Transverse colon (tissue), 4 donors: ENCODE measurements at regions not wholly inside any gene's neighbourhood (a gene's known extent, or its start where the extent isn't known, plus 50 kb on each side); places are given as distances from the start of the nearest gene placed in this dataset.

Experiments used
- DNase-seq: peaks from one replicate; pipeline ENCODE4 v3.0.0-alpha.2; 2019
- H3K27ac ChIP-seq, 4 donors: fragments of 200-600 bp; sonication (generic); 2 replicates each; pipeline ENCODE4 v1.5.1; 2016 to 2018; ENCODE audit warnings: inconsistent platforms in 4 of 4
- H3K27me3 ChIP-seq: fragments of 200-600 bp; sonication (generic); 2 replicates; pipeline ENCODE4 v1.5.1; 2017; ENCODE audit warnings: inconsistent platforms
- H3K36me3 ChIP-seq, 4 donors: fragments of 200-600 bp; sonication (generic); 2 replicates each; pipeline ENCODE4 v1.5.1; 2017 to 2019; ENCODE audit warnings: inconsistent platforms in 4 of 4
- H3K4me1 ChIP-seq, 4 donors: fragments of 200-600 bp; sonication (generic); 2 replicates each; pipeline ENCODE4 v1.5.1; 2017 to 2020; ENCODE audit warnings: inconsistent platforms in 4 of 4
- H3K4me3 ChIP-seq, 4 donors: fragments of 200-600 bp; sonication (generic); 1 replicate in 1 of 4; 2 replicates in 3 of 4; pipeline versions ENCODE4 v1.5.1 to v1.6.1; 2017 to 2019; ENCODE audit warnings: inconsistent platforms in 4 of 4
- H3K9me3 ChIP-seq, 2 donors: fragments of 200-600 bp; sonication (generic); 2 replicates each; pipeline ENCODE4 v1.5.1; 2017 to 2019; ENCODE audit warnings: inconsistent platforms in 2 of 2
- EP300 ChIP-seq: sonication (generic); formaldehyde crosslinking; IDR thresholded peaks from one replicate; pipeline ENCODE4 v1.6.1; 2017; ENCODE audit warnings: antibody characterized with exemption, low read depth
- POLR2A ChIP-seq: fragments of 450-650 bp; IDR thresholded peaks from one replicate; pipeline ENCODE4 v1.6.1; 2016; ENCODE audit warnings: antibody characterized with exemption, mild to moderate bottlenecking, moderate library complexity
- POLR2AphosphoS5 ChIP-seq, 3 donors: sonication (generic); formaldehyde crosslinking; IDR thresholded peaks; one replicate each; pipeline ENCODE4 v1.6.1; 2016; ENCODE audit warnings: antibody characterized with exemption in 3 of 3
- WGBS, 2 donors: methylation state at CpG; one replicate each; pipeline ENCODE4 v1.1.5; 2018; ENCODE audit warnings: low coverage in 1 of 2; 5-methylcytosine and 5-hydroxymethylcytosine counted together
- in situ Hi-C, 4 donors: fragments of 200-750 bp; cut with MboI; loops; one replicate each; pipeline versions ENCODE4 v1.15.0 to v1.15.1; 2017; ENCODE audit warnings: low sequenced_read_pairs in 3 of 4, low pct_ligation_motif_present in 1 of 4, low pct_unique_long_range_greater_than_20kb in 1 of 4
- intact Hi-C: fragments of 100-400 bp; cut with DNase I; formaldehyde crosslinking; loops from one replicate; pipeline ENCODE4 v1.15.1; 2023; ENCODE audit warnings: low total_unique reads
- TF ChIP-seq, protein P1 (sequence below), 5 experiments: fragments of 200-600 bp in 3 of 5; fragments of 450-650 bp in 2 of 5; sonication (generic) in 3 of 5; IDR thresholded peaks; 1 replicate in 2 of 5; 2 replicates in 3 of 5; pipeline ENCODE4 v1.5.1; 2016 to 2017; ENCODE audit warnings: antibody characterized with exemption in 5 of 5, inconsistent platforms in 3 of 5, mild to moderate bottlenecking in 2 of 5, moderate library complexity in 1 of 5

DNA sequence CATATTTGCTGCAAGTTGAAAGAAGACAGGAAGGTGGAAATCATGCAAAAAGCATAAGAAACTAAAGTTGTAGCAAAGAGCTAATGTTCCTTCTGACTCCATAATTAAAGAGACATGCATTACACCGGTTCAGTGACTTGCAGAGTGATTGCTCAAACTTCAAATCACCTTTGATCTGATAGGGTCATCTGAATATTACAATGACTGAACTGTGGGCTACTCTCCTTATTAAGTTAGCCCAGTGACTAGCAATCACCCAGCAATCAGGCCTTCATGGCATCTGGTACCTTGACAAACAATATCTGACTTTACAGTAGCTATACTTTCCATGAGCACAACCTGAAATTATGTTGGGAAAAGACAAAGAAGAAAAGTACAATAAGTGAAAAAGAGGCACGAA, 84.9 kb downstream of the NREP start:
- no peak for DNase-seq
- 79 to 88% methylated on average over 2 of the region's 2 CpGs for WGBS, 2 donors

DNA sequence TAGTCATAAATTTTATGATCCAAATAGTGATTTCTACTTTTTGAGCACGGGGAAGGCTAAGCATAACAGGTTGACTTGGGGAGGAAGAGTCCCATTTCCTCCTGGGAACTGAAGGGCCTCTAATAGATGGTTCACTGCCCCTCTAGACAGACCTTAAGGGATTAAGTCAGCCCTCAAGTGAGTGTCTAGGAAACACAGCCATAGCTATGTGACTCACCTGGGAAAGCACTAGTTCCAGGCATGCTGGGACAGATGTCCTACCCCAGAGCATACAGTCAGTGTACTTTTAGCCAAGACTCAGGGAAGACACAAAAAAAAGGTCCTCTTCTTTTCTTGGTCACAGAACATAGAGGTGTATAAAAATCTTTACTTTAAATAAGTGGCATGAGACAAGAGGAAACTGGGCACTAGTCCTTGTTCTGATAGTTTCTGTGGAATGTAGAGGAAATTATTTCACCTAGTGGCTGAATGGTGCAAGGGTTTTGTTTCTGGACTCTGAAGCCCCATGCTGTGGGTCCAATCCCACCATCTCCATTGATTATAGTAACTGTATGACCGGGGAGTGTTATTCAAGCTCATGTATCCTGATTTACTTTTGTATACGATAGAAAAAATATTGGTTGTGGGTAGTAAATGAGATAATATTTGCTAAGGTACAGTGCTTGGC, 86.0 kb downstream of the NREP start:
- H3K4me1 ChIP-seq = no peaks in the 10 kb centered on the region
- H3K4me3 ChIP-seq = no peak overlapping the region
- no peak overlapping the region for H3K27ac ChIP-seq
- intact Hi-C loops = no loop called here
- no peaks in the 10 kb centered on the region for H3K9me3 ChIP-seq
- in situ Hi-C loops = no loop called here
- no peaks in the 10 kb centered on the region for H3K27me3 ChIP-seq
- WGBS, 2 donors = 59 to 80% methylated on average over 3 of the region's 3 CpGs
- H3K36me3 ChIP-seq = no peaks in the 10 kb centered on the region
- DNase-seq = no peak
- TF ChIP-seq POLR2A (no peak), POLR2AphosphoS5 (IDR thresholded peaks at IDR 0.05) (no peak), EP300 (no peak)
- TF ChIP-seq, protein P1, sequence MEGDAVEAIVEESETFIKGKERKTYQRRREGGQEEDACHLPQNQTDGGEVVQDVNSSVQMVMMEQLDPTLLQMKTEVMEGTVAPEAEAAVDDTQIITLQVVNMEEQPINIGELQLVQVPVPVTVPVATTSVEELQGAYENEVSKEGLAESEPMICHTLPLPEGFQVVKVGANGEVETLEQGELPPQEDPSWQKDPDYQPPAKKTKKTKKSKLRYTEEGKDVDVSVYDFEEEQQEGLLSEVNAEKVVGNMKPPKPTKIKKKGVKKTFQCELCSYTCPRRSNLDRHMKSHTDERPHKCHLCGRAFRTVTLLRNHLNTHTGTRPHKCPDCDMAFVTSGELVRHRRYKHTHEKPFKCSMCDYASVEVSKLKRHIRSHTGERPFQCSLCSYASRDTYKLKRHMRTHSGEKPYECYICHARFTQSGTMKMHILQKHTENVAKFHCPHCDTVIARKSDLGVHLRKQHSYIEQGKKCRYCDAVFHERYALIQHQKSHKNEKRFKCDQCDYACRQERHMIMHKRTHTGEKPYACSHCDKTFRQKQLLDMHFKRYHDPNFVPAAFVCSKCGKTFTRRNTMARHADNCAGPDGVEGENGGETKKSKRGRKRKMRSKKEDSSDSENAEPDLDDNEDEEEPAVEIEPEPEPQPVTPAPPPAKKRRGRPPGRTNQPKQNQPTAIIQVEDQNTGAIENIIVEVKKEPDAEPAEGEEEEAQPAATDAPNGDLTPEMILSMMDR (IDR thresholded peaks at IDR 0.05) = no peak

More for the DNA sequence above, 84.9 kb downstream of the NREP start:
- Histone ChIP-seq H3K36me3 (no peaks in the 10 kb centered on the region), H3K9me3 (no peaks in the 10 kb centered on the region), H3K27me3 (no peaks in the 10 kb centered on the region), H3K27ac (no peak overlapping the region), H3K4me1 (no peaks in the 10 kb centered on the region), H3K4me3 (no peak overlapping the region)
- in situ Hi-C loops (no loop called here), intact Hi-C loops (no loop called here)
- TF ChIP-seq POLR2AphosphoS5 (IDR thresholded peaks at IDR 0.05) (no peak), EP300 (no peak), POLR2A (no peak)
- TF ChIP-seq, protein P1 (IDR thresholded peaks at IDR 0.05) = no peak

DNA sequence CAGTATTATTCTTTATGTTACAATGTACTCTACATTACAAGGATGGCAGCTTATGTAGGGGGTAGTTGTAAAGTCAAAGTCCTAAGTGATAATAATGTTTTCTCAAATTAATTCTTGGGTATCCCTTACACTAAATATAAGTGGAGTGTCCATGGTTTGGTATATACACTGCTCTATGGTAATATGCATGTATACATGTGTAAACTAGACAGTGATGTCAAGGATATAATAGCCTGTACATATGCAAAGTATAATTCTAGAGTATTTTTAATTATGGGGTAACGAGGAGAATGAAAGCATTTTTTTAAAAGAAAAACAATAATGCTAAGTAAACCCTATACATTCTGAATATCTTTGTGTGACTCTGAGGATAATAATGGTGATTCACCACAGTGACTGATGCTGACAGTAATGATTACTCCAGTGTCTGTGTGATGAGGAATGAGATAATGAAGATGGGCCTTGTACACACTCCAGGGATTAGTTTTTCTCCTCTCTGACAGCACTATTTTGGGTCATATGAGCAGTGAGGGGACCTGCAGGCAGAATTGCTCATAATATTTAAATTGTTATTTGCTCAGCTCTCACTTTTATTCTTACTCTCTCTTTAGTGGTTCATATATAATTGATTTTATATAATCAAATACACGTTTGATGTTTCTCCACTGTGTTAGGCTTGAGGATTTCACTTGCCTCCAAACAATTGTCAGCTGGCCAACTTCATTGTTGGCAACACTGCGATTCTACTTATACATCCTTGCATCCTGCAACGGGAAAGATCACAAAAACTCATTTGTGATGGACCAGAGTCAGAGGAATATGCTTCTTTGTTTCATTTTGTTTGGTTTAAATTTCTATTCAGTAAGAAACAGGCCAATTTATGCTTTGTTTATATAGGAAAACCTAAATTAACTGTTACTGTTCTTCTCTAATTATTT, 88.2 kb downstream of the NREP start:
- Histone ChIP-seq H3K27ac (no peak overlapping the region), H3K27me3 (no peaks in the 10 kb centered on the region), H3K9me3 (no peaks in the 10 kb centered on the region), H3K4me1 (no peaks in the 10 kb centered on the region), H3K36me3 (no peaks in the 10 kb centered on the region), H3K4me3 (no peak overlapping the region)
- 61 to 80% methylated on average over 4 of the region's 4 CpGs for WGBS, 2 donors
- no peak for DNase-seq
- in situ Hi-C loops = no loop called here
- TF ChIP-seq POLR2AphosphoS5 (IDR thresholded peaks at IDR 0.05) (no peak), POLR2A (no peak), EP300 (no peak)
- TF ChIP-seq, protein P1 (IDR thresholded peaks at IDR 0.05) = no peak
- intact Hi-C loops = no loop called here

DNA sequence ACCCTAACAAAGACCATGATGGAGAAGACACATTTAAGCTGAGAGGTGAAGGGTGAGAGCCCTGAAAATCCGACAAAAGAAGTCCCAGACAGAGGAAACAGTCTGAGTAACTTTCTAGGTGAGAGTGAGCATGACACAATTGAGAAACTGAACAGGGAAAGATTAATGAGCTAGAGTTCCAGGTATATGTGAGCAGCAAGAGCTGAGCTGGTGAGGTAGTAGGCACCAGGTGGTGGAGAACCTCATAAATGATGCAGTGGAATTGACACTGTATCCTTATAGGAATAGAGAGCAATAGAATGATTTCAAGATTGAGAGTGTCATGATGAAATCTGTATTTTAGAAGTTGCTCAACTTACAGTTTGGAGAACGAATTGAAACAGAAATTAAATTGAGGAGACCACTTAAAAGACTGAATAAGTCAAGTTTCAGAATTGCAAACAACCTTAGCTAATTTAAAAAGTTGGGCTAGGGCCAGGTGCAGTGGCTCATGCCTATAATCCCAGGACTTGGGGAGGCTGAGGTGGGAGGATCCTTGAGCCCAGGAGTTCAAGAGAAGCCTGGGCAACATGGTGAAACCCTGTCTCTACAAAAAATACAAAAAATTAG, 89.8 kb downstream of the NREP start:
- intact Hi-C loops (no loop called here), in situ Hi-C loops (no loop called here)
- 38 to 65% methylated on average over 1 to 2 of the region's 2 CpGs for WGBS, 2 donors
- H3K4me3 ChIP-seq = no peak overlapping the region
- H3K36me3 ChIP-seq = no peaks in the 10 kb centered on the region
- no peak for DNase-seq
- H3K27ac ChIP-seq = no peak overlapping the region
- no peaks in the 10 kb centered on the region for H3K4me1 ChIP-seq
- TF ChIP-seq, protein P1 (IDR thresholded peaks at IDR 0.05) = no peak
- TF ChIP-seq POLR2A (no peak), POLR2AphosphoS5 (IDR thresholded peaks at IDR 0.05) (no peak)
- H3K9me3 ChIP-seq = no peaks in the 10 kb centered on the region
- no peaks in the 10 kb centered on the region for H3K27me3 ChIP-seq
